ENCODE measurements at regions not wholly inside any gene's neighbourhood (a gene's known extent, or its start where the extent isn't known, plus 50 kb on each side); places are given as distances from the start of the nearest gene placed in this dataset.

DNA sequence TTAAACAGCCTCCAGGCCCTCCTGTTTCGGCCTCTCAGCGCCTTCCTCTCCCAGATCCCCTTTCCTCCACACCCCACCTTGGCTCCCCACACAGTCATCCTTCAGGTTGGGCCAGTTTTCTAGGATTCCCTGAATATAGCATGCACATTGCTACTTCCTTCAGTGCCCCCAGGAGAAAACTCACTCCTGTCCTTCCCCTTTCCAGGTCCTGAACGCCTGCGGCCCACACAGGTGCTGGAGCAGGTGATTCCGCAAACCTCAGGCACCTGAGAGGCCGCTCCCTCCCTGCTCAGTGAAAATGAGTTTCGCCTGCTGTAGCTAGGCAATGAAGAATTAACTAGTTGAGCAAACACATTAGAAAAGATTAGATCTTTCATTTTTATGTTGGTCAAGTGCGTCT is 185.0 kb downstream of the MED10 start:
- DNase-seq, result no peak

DNA sequence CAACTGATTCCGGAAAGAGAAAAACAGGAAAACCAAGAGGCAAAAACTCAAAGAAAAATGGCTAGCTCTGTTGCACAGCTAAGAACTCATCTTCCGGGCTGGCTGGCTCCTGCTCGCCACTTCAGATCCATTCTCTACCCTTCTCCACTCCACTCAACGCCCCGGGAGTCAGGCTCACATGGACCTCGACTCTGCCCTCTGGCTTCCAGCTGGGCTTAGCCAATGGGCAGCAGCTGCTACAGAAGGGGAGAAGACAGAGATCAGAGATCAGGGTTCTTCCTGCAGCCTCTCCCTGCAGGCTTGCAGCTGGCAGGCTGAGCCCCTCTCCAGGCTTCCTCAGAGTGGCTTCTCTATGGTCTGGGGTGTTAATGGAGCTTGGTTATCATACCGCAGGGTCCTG is 187.5 kb downstream of the MED10 start:
- DNase-seq, result no peak

DNA sequence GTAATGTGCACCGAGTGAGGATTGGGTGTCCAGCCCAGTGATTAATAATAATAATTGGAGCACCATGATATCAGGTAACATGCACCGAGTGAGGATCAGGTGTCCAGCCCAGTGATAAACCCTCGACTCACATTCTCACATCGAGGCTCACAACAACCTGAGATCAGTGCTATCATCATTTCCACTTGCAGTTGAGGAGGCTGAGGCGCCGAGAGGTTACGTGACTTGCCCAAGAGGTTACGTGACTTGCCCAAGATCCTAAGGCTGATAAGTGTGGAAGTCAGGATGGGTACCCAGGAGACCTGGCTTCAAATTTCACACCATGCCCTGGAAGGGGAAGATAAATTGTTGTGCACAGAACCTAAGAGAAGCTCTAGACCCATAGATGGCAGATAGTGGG is 189.4 kb downstream of the MED10 start:
- no peak for DNase-seq

DNA sequence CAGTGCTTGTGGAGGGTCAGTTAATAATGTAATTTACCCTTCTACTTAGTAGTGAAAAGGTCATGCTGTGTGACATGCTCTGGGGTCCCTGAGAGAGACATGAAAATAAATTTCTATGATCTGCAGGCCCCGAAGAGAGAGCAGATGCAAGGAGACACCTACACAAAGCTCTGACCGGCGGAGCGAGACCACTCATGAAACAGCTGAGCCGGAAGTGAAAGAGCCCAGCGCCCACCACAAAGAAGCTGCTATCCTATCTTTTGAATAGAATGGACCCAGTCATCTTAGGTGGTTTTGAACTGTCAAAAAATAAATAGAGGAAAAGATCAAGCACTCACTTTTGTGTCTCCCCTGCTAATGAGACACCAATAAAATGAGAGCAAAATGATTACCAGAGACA is 190.0 kb downstream of the MED10 start:
- DNase-seq, result no peak

DNA sequence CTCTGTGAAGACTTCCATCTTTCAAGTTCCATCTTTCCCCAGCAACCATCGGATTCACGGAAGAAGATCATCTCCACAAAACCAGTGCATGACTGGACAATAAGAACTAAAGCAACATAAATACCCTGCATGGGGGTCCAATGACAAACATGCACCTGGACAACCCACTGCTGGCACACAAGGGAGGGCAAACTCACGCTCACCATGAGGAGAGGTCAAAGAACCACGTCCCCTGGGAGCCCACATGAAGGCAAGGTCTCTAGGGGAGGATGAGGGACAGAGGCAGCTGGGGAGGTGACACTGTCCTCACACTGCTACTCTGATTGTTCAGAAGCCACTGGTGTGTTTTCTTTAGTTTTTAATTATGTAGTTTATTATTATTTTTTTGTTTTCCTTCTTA is 190.8 kb downstream of the MED10 start:
- no peak for DNase-seq

DNA sequence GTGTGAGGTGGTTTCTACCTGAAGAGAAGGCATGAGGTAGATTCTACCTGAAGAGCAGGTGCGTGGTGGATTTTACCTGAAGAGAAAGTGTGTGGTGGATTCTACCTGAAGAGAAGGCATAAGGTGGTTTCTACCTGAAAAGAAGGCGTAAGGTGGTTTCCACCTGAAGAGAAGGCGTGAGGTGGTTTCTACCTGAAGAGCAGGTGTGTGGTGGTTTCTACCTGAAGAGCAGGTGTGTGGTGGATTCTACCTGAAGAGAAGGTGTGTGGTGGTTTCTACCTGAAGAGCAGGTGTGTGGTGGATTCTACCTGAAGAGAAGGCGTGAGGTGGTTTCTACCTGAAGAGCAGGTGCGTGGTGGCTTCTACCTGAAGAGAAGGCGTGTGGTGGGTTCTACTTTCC is 192.8 kb downstream of the MED10 start:
- no peak for DNase-seq

DNA sequence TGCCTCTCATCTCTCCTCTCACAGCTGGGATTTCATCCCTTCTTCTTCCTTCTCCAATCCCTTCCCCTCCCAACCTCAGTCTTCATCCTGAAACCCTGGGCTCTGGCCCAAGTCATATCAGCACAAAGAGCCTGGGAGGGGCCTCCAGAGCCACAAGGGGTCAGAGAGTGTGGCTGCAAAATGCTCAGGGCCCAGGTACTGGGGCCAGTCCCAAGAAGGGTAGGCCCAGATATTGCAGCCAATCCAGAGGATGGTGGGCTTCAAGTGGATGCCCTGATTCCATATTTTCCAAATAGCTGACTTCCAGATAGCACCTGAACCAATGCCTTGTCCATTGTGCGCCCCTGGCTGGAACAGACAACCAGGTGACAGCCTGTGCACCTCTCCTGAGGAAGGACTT is 193.9 kb downstream of the MED10 start:
- DNase-seq, result no peak

DNA sequence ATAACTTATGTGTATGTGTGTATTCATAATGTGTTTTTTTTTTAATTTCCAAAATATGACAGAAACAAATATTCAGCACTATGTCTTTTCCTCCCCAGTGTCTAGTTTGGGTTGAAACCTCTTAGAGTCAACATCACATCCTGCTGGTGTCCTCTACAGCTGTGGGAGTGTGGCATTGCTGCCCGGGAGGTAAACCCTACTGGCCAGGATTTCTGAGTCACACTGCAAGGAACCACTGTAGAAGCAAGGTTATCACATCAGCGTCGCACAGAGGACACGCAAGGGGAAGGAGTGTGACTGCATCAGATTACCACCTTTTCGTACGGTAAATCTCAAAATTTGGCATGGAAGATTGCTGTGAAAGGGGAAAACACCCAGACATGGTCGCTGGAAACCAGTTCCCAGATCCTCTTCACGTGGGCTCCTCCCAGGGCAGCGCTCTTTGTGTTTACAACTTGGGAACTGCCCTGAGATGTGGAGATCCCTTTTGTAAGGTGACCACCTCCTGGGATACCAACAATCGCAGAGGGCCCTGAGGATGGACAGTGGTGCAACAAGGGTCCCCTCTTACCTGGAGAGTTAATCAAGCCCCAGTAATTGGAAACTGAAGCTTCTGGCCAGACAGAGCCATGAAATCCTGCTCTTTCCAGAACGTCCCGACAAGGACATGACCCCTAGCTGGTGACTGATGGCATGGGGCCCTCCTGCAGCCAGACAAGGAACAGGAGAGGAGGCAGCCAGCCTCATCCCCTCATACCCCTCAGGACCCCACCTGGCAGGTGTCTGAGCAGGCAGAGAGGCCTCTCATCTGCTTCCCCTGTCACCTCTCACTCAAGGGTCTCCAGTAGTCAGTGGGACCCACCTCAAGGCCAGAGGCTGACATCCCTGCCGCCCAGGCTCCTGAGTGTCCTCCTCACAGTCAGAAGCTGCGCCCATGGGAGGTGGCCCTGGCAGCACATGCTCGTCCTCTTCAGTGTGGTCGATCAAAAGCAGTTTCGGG is 194.7 kb downstream of the MED10 start:
- DNase-seq, result no peak

DNA sequence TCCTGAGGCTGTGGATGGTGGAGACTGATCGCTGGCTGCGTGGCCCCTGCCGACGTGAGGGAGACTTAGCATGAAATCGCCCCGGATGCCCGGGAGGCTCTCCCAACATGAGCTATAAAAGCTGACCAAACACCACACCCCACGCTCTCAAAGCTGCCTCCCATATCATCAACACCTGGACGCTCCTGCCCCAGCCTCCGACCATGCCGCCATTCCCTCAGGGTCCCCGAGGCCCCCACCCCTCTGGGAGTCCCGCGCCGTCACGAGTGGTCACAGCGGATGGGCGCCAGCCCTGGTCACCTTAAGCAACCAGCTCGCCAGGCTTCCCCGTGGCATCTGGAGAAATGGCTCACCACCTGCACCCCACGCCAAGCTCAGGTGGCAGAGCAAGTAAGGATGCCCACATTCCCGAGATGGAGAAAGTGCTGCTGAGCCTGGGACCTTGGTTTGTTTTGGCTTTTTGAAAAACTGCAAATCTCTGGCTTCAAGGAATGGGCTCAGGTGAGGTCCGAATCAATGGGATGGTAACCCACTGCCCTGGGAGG is 196.0 kb downstream of the MED10 start:
- no peak for DNase-seq

DNA sequence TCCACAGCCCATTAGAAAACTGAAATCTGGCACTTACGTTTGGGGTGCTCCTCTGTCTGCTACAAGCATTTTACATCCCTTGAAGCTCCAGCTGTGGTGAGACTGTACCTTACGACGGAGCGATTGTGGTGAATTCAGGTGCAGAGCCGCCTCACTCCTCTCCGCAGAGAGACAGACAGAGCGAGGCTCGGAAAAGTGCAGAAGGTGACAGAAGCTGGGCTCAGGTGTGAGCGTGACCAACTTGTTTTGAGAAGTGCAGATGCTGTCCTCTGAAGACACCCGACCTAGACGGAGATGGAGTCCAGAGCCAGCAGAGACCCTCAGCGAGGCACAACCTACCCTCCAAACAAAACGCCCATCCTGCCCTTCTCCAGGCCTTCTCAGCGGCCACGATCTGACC is 196.5 kb downstream of the MED10 start:
- no peak for DNase-seq

DNA sequence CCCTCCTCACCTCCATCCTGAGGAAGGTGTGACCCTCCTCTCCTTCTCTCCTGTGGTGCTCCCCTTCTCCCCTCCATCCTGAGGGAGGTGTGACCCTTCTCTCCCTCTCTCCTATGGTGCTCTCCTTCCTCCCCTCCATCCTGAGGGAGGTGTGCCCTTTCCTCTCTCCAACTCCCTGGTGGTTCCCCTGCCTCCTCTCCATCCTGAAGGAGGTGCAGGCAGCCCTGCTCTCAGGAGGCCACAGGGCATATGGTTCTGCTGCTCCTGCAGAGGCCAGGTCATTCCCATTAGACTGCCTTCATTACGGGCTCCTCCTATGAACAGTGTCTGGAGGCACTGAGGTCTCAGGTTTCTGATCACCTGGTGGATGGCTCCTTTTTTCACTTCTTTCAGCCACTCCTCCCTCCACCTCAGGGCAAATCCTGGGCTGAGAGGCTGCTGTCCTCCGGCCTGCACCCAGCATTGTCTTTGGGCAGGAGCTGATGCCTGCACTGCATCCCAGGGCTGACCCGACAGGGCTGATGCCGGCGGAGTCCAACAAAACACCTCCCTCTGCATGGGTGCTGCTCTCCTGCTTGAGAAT is 197.1 kb downstream of the MED10 start:
- DNase-seq, result peak; percentile 21

DNA sequence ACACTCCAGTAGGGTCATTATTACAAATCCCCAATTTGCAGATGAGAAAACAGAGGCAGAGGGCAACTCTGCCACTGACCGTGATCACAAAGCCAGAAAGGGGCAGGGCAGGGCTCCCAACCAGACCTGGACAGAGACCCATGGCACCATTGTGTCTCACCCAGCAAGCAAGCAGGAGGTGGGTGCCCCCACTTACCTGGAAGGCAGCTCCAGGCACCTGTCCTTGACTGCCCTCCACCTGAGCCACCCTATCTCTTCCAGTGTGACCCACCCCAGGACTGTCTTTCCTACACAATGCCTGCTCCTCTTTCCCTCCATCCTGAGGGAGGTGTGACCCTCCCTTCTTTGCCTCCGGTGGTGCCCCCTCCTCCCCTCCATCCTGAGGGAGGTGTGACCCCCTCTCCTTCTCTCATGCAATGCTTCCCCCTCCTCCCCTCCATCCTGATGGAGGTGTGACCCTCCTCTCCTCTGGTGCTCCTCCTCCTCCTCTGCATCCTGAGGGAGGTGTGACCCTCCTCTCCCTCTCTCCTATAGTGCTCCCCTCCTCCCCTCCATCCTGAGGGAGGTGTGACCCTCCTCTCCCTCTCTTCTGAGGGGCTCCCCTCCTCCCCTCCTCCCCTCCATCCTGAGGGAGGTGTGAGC is 198.0 kb downstream of the MED10 start:
- DNase-seq, result no peak

DNA sequence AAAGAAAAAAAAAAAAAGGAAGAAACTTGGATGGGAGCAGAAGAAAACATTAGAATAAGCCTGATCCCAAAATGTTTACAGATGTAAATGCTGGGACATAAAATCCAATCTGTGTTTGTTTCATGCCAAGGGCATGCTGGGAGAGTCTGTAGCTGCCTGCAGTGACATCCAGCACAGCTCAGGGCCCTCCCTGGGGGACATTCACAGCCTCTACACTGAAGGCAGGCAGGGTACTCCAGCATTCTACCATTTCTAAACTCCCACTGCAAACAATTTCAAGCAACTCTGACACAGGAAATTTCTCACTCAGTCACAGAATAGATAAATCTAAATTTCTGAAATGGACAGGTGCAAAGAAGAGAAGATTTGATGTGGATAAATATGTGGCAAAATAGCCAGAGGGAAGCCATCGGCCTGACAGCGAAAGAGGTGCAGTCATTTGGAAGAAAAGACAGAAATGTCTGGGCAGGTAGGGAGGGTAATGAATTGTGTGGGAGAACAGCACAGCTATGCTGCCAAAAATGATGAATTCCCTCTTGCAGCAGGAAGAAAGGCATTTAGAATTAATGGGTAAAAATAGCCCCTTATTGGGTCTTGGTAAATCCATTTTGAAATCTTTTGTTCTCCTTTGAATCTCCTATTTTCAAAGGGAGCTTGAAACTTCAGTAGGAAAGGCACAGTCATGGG is 199.4 kb downstream of the MED10 start:
- DNase-seq, result no peak

DNA sequence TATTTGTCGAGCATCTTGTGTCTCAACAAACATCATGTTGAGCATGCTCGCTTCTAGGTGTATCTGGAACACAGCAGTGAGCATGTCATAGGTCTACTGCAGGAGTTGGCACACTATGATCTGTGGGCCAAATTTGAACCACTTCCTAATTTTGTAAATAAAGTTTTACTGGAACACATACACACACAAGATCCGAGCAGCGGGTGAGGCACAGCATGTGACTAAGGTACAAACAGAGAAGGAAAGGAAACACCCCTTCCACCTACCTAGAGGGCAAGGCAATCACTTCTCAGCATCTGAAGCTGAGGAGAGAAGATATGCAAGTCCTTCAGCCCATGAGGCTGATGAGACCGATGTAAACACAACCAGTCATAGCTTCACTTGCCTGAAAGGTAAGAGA is 200.4 kb downstream of the MED10 start:
- no peak for DNase-seq

DNA sequence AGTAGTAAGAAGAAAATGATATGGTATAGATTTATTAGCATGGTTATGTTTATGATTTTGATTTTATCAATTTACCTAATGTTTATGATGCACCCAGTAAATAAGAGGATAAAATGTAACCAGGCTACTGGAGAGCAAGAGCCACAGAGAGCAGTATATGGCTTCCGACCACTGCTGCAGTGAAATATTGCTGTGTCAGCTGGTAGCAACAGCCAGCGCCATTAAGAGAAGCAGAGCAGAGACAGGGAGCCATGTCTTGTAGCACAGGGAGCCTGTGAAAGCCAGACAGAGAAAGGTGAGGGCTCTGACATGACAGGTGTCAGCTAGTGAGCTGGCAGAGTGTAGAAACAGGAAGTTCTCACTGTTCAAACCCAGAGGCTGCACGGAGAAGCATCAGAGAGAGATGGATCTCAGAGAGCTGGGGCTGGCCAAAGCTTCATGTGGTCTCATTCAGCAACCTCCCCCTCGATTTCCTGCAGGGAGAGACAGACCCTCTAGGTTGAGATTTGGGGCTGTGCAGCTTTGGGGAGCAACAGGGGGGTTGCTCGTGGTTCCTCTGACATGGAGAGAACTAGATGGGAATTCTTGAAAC is 202.1 kb downstream of the MED10 start:
- DNase-seq, result no peak

DNA sequence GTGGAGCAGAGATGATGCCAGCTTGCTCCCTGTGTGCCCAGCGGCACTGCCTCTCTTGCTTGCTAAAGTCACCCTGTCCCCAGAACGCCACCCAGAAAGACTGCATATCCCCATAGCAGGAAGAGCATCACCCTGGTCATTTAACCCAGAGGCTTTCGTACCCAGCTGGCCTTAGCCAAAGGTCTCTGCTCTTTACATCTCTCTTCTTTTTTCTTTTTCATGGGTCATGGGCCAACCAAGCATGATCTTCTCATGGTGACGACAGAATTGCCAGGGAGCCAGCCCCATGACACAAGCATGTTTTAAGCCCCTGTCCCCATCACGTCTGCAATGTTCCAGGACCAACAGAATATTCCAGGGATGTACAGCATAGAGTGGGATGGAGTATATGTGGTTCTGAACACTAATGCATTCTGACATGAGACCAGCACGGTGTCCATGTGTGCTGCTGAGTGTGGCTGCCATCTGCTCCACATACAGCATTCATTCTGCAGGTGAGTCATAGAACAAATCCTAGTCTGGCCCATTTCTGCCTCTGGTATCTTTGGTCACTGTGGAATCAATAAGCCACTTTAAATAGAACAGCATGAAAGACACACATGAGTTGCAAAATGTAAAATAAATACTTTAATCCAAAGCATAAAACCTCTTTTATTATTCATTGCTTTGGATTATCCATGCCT is 203.0 kb downstream of the MED10 start:
- DNase-seq, result no peak

DNA sequence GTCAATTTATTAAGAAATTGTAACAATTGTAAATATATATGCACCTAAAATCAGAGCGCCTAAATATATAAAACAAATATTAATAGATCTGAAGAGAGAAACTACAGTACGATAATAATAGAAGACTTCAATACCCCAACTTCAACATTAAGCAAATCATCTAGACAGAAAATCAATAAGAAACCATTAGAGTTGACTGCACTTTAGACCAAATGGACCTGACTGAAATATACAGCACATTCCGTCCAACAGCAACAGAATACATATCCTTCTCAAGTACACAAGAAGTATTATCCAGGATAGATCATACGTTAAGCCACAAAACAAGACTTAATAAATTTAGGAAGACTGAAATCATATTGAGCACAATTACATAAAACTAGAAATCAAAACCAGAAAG is 208.7 kb downstream of the MED10 start:
- no peak for DNase-seq

DNA sequence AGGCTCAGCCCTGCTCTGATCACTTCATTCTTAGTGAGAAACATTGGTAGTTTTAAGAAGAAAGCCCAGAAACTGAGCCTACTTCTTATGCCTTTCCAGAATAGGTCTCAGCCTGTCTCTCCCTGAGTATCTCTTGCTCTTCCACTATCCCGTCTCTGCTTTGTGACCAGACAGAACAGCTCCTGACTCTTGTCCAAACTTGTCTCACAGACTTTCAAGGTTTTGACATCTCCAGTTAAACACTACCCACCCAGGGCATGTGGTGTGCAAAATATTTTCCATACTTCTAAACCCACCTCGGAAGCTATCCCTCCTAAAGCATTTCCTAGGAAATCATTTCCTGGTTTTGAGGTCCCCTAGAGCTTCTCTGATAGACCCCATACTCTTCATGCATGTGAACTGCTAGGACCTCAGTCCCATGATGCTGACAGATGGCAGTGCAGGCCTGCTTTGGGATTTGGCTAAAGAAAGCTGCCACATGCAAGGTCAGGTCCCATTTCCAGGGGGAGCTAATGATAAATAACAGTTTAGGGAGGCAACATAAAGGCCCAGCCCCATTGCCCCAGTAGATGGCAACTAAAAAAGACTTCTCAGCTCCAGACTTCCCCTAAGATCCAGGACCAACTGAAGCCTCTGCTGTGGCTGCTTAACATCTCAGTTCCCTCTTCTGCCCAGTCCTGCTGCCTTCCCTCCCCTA is 211.5 kb downstream of the MED10 start:
- DNase-seq, result no peak

DNA sequence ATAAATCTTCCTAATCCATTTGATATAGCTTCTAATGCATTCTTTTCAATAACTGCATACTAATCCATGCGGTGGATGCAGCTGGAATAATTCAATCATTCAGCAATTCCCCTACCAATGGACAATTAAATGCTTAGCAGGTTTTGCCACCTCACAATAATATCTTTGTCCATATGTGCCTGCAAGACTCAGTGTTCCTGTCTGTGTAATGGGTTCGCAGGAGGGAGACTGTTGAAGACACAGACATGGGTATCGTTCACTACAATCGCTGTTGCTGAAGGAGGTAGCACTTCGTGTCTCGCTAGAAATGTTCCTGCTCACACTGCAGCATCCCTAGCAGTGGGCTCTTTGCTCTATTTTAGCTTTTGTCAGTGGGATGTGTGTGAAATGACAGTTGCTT is 214.4 kb downstream of the MED10 start:
- DNase-seq, result no peak

DNA sequence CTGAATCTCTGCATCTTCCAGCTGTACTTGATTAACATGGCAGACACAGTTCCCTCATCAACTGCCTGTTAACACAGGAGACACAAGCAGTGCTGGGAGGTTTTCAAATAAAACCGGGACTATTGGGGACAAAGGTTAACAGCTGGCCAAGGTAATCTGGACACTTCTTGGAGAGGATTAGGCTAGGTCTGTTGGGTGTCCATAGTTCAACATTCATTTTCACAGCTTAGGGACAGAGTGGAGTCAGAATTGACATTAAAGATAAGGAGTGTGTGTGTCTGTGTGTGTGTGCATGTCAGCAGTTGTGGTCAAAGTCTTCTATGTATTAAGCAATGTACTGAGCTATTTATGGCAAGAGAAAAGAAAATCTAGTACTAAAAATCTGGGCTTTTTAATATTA is 216.2 kb downstream of the MED10 start:
- no peak for DNase-seq

DNA sequence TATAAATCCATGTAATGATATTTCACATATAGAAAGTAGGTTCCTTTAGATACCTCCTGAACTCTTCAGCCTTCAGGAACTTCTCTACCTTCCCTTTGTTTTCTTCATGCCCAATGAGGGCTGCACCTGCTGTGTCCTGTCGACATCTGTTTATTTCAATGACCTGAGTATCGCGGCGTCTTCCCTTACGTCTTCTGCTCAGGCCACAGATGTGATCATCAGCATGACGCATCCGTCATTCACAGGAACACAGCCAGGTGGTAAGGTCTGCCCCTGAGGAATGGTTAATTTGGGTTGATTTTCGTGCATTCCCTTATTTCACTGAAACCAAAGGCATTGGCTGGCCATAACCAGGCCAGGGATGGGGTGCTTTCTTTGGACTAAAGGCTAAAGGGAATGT is 217.1 kb downstream of the MED10 start:
- DNase-seq, result no peak
